Tibial artery (tissue), 4 donors: ENCODE measurements at regions not wholly inside any gene's neighbourhood (a gene's known extent, or its start where the extent isn't known, plus 50 kb on each side); places are given as distances from the start of the nearest gene placed in this dataset.

ENCODE experiments used
- DNase-seq, 2 donors: peaks; one replicate each; pipeline ENCODE4 v3.0.0-alpha.2; 2019
- H3K27ac ChIP-seq, 2 donors: fragments of 200-600 bp; sonication (generic) in 1 of 2; 1 replicate in 1 of 2; 2 replicates in 1 of 2; pipeline ENCODE4 v1.5.1; 2018 to 2019; ENCODE audit warnings: mild to moderate bottlenecking in 1 of 2
- H3K27me3 ChIP-seq, 2 donors: fragments of 200-600 bp; sonication (generic) in 1 of 2; one replicate each; pipeline versions ENCODE4 v1.5.1 to v1.6.0; 2016 to 2019
- H3K36me3 ChIP-seq, 3 donors: fragments of 200-600 bp; sonication (generic) in 2 of 3; one replicate each; pipeline ENCODE4 v1.5.1; 2016 to 2019; ENCODE audit warnings: mild to moderate bottlenecking in 2 of 3
- H3K4me1 ChIP-seq, 4 donors: fragments of 200-600 bp; sonication (generic) in 2 of 4; 1 replicate in 3 of 4; 2 replicates in 1 of 4; pipeline ENCODE4 v1.5.1; 2016 to 2019
- H3K4me3 ChIP-seq, 2 donors: fragments of 200-600 bp; sonication (generic) in 1 of 2; 1 replicate in 1 of 2; 2 replicates in 1 of 2; pipeline ENCODE4 v1.5.1; 2018 to 2019; ENCODE audit warnings: mild to moderate bottlenecking in 2 of 2
- H3K9me3 ChIP-seq, 3 donors: fragments of 200-600 bp; sonication (generic) in 1 of 3; one replicate each; pipeline ENCODE4 v1.5.1; 2016 to 2019
- CTCF ChIP-seq, 2 experiments: fragments of 200-600 bp in 1 of 2; fragments of 450-650 bp in 1 of 2; IDR thresholded peaks; one replicate each; pipeline ENCODE4 v1.5.1; 2017 to 2019; ENCODE audit warnings: antibody characterized with exemption in 2 of 2, mild to moderate bottlenecking in 1 of 2, moderate library complexity in 1 of 2
- intact Hi-C: fragments of 100-400 bp; cut with DNase I; formaldehyde crosslinking; loops from one replicate; pipeline ENCODE4 v1.15.0; 2023; ENCODE audit warnings: low total_unique reads

- Histone ChIP-seq H3K4me1 (no peaks in the 10 kb centered on the region), H3K27ac (no peak overlapping the region), H3K4me3 (no peak overlapping the region), H3K27me3 (no peaks in the 10 kb centered on the region), H3K9me3 (no peaks in the 10 kb centered on the region), H3K36me3 (no peaks in the 10 kb centered on the region)
- intact Hi-C loops = no loop called here
- TF ChIP-seq CTCF (IDR thresholded peaks at IDR 0.05) = no peak
- DNase-seq = no peak
Measured at GRCh38 chr17:13200671-13201070, 182.8 kb upstream of the ELAC2 start.

- H3K27ac ChIP-seq = no peak overlapping the region
- no peaks in the 10 kb centered on the region for H3K9me3 ChIP-seq
- H3K4me1 ChIP-seq = no peaks in the 10 kb centered on the region
- H3K4me3 ChIP-seq = no peak overlapping the region
- no peaks in the 10 kb centered on the region for H3K27me3 ChIP-seq
- no peak for TF ChIP-seq CTCF (IDR thresholded peaks at IDR 0.05)
- no peak for DNase-seq
- H3K36me3 ChIP-seq = no peaks in the 10 kb centered on the region
- intact Hi-C loops = no loop called here
Measured at GRCh38 chr17:13199425-13199824, 181.6 kb upstream of the ELAC2 start.

- TF ChIP-seq CTCF (IDR thresholded peaks at IDR 0.05) = no peak
- no peaks in the 10 kb centered on the region for H3K9me3 ChIP-seq
- no peak overlapping the region for H3K4me3 ChIP-seq
- no peaks in the 10 kb centered on the region for H3K4me1 ChIP-seq
- no peaks in the 10 kb centered on the region for H3K36me3 ChIP-seq
- intact Hi-C loops = no loop called here
- no peak overlapping the region for H3K27ac ChIP-seq
- H3K27me3 ChIP-seq = no peaks in the 10 kb centered on the region
- no peak for DNase-seq
Measured at GRCh38 chr17:13197586-13197985, 179.8 kb upstream of the ELAC2 start.

- intact Hi-C loops = no loop called here
Measured at GRCh38 chr17:13194887-13195286, 177.1 kb upstream of the ELAC2 start.

GRCh38 chr17:13182854-13183253 lies 165.0 kb upstream of the ELAC2 start:
- H3K4me3 ChIP-seq = no peak overlapping the region
- no peaks in the 10 kb centered on the region for H3K27me3 ChIP-seq
- H3K27ac ChIP-seq = no peak overlapping the region
- H3K36me3 ChIP-seq = no peaks in the 10 kb centered on the region
- DNase-seq = no peak
- H3K4me1 ChIP-seq = no peaks in the 10 kb centered on the region
- TF ChIP-seq CTCF (IDR thresholded peaks at IDR 0.05) = no peak
- H3K9me3 ChIP-seq = no peaks in the 10 kb centered on the region
- intact Hi-C loops = no loop called here

More at GRCh38 chr17:13194887-13195286, 177.1 kb upstream of the ELAC2 start:
- H3K36me3 ChIP-seq = no peaks in the 10 kb centered on the region
- no peaks in the 10 kb centered on the region for H3K9me3 ChIP-seq
- DNase-seq = no peak
- no peaks in the 10 kb centered on the region for H3K4me1 ChIP-seq
- no peak overlapping the region for H3K27ac ChIP-seq
- H3K27me3 ChIP-seq = no peaks in the 10 kb centered on the region
- TF ChIP-seq CTCF (IDR thresholded peaks at IDR 0.05) = no peak
- no peak overlapping the region for H3K4me3 ChIP-seq

- intact Hi-C loops = no loop called here
- Histone ChIP-seq H3K4me3 (no peak overlapping the region), H3K36me3 (no peaks in the 10 kb centered on the region), H3K4me1 (no peaks in the 10 kb centered on the region), H3K9me3 (no peaks in the 10 kb centered on the region), H3K27me3 (no peaks in the 10 kb centered on the region), H3K27ac (no peak overlapping the region)
- DNase-seq = no peak
- TF ChIP-seq CTCF (IDR thresholded peaks at IDR 0.05) = no peak
Measured at GRCh38 chr17:13182450-13182849, 164.6 kb upstream of the ELAC2 start.
